GM21515 (cell line): ENCODE measurements at regions not wholly inside any gene's neighbourhood (a gene's known extent, or its start where the extent isn't known, plus 50 kb on each side); places are given as distances from the start of the nearest gene placed in this dataset.
"Not testable (repeated sequence)": the region's sequence is repeated elsewhere in the genome, so short reads cannot be mapped to it uniquely, and the experiment has no call there.

ENCODE experiments used
- ATAC-seq: cut with Tn5 transposase; IDR thresholded peaks from one replicate; pipeline ENCODE4 v1.9.1; 2021; ENCODE audit not compliant: unreplicated experiment

DNA sequence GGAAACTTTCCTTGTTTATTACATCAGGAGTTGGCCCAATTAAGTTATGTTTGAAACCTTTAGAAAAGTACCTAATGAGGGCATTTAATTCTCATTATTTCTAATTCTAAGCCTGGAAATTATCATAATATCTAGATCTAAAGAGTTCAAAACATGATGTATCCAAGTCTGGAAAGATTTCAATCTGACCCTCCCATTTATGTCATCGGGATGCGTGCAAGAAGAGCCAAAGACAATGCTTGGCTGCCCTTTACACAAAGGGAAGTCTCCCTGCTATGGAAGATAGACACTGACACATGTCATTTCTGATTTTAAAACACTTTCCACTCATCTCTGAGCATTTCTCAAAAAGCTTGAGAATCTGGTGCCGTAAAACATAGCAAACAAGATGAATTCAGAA, 222.4 kb downstream of the ANTXR2 start:
- no peak for ATAC-seq

DNA sequence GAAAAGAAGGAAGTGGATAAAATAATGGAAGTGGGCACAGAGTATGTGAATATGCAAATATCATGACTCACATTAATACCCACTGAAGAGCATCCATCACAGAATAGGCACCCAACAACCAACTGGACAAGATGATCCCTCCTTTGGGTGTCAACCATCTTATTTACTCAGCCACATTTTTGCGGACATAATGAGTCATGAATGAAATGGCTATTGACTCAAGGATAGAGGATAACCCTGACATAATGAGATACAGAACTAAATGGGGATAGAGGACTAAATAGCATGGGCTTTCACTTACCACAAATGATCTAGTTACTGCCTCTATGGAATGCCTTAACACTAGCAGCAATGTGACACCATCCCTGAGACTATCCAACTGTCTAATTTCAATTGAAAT, 224.7 kb downstream of the ANTXR2 start:
- ATAC-seq = no peak

DNA sequence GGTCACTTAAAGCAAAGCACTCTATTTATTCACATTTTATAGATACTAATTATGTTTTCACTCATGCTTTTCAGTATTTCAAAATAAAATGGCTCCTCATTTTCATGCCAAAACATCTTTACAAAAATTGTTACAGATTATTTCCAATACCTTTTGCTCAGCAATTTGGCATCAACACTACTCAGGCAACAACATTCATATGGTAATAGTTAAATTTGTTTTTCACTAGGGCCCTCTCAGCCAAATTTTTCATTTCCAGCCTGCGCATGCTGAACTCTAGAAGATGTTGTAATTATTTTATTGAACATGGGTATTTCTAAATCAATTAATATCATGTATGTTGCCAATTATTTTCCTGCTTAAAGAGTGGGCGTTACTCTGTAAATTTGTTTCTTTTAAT, 225.6 kb downstream of the ANTXR2 start:
- ATAC-seq = no peak

DNA sequence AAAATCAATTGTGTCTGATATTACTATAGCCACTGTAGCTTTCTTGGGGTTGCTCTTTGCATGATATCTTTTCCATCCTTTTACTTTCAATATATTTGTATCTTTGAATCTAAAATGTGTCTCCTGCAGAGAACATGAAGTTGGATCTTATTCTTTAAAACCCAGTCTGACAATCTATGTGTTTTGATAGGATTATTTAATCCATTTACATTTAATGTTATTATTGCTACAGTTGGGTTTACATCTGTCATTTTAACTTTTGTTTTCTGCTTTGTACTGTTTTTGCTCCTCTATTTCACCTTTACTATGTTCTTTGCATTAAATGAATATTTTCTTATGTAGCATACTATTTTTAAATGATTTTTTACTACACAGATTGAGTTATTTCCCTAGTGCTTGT, 230.9 kb downstream of the ANTXR2 start:
- no peak for ATAC-seq

DNA sequence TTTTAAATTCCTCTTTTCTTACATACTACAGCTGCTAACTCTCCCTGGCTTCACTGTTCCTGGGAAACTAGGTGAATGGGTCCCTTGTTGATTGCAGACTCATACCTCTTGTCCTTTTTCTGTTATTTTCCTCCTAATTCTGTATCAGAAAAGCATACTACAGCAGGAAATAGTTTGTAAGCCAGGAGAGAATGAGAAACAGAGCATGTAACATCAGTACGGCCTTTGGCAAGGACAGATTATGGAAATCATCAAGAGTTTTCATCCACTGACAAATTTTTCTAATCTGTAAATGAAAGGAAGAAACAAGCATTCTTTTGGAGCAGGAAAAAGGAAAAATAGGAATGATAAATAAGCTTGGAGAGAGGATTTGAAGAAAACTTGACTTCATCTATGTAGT, 239.2 kb downstream of the ANTXR2 start:
- ATAC-seq = no peak

DNA sequence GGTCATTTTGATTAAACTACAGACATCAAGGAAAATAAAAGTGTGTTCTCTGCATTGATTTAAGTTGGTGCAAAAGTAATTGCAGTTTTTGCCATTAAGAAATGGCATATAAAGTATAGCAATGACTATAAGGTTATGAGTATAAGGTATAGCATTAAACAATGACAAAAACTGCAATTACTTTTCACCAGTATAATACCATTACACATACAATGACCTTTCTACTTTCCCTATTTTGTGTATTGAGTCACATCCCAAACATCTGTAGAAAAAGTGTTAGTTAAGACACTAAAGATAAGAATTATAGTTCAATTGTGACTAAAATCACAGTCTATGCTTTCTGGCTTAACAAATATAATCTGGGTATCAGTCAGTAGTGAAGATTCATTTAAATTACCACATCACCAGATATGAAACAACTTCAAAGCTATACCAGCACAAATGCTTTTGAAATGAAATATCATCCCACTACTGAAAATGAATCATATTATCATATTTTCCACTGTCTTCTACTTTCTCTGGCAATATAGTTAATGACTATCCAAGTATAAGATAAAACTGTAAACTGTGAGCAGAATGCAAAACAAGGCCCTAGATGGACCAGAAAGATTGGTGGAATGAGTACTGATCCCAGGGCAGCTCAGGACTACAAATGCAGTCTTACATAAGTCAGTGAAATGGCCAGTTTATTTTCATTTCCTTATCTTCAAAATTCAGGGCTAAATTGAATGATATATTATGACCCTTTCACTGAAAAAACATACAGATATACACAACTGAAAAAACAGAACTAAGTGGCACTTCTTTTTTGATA, 241.1 kb downstream of the ANTXR2 start:
- ATAC-seq = no peak

DNA sequence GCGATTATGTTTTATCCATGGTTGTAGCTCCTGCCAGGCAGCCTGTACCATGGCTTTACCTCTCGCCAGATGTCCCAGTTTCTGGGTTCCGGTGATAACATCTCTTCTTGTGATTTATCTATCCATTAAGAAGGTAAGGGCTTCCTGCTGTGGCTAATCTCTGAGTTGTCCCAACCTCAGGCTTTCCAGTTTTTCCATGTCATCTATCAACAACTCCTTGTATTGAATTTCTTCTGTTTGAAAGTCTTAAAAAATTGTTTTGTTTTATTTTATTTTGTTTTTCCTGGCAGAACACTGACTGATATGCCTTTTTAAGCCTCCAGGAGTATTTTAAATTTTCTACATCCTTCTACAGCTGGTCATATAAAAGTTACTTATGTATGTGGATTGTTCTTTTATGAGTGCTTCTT, 241.9 kb downstream of the ANTXR2 start:
- ATAC-seq = no peak

DNA sequence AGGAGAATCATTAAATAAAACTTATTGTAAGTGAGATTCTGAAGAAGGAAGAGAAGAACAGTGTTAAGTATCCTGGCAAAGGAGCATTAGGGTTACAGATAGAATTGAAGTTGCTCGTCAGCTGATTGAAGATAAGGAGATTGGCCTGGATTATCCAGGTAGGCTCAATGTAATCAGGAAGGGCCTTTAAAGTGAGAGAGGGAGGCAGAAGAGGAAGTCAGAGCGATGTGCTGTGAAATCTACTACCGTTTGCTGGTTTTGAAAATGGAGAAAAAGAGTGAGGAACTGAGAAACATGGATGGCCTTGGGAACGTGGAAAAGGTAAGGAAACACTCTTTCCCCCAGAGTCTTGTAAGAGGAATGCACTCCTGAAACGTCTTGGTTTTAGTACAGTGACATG, 245.7 kb downstream of the ANTXR2 start:
- ATAC-seq = no peak

DNA sequence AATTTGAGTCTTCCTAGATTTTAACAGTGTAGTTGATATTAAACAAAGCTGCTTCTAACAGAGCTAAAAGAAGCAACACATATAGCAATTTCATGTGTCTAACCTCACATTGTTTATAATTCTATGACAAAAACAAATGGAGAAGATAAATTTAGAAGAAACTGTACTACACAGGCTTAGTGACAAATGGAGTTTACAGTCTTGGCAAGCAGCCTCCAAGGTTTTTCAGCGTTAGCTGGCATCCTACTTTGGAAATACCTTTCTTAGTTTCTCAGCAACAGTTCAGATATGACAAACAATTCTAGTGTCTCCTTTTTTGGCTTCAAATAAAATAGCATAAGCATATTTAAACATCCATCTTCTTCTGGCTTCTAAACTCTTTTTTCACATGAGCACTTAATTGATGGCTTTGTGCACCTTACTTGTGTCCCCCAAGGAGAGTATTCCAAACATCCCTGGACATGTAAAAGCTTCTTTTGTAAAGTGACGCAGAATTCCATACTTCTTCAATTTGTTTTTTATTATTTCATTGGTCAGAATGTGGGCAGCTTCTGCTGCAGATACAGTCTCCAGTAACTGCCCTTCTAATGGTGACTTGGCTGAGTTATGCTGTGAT, 249.8 kb downstream of the ANTXR2 start:
- ATAC-seq = no peak

DNA sequence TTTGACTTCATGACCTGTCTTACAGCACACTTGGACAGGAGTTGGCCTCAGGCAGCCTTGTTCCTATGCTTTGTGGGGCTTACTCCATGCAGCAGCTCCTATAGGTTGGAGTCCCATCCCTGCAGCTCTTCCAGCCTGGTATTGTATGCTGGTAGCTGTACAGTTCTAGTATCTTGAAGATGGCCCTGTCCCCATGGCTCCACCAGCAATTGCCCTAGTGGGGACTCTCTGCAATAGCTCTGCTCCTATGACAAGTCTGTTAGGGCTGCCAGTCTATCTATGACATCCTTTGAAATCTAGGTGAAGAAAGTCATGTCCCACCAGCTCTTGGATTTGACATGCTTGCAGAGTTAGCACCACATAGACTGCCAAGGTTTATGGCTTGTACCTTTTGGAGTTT, 252.6 kb downstream of the ANTXR2 start:
- no peak for ATAC-seq

DNA sequence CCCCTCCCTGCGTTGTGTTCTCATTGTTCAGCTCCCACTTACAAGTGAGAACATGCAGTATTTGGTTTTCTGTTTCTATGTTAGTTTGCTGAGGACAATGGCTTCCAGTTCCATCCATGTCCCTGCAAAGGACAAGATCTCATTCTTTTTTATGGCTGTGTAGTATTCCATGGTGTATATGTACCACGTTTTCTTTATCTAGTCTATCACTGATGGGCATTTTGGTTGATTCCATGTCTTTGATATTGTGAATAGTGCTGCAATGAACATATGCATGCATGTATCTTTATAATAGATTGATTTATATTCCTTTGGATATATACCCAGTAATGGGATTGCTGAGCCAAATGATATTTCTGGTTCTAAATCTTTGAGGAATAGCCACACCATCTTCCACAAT, 265.1 kb downstream of the ANTXR2 start:
- not testable (repeated sequence) for ATAC-seq

DNA sequence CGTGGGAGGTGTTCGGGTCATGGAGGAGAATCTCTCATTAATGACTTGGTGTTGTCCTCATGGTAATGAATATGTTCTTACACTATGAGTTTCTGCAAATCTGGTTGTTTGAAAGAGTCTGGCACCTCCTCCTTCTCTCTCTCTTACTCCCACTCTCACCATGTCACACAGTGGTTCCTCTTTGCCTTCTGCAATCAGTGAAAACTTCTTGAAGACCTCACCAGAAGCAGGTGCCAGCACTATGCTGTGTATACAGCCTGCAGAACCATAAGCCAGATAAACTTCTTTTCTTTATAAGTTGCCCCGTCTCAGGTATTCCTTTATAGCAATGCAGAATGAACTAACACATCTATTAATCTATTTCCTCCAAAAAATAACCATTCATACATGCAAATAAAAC, 275.0 kb downstream of the ANTXR2 start:
- no peak for ATAC-seq

DNA sequence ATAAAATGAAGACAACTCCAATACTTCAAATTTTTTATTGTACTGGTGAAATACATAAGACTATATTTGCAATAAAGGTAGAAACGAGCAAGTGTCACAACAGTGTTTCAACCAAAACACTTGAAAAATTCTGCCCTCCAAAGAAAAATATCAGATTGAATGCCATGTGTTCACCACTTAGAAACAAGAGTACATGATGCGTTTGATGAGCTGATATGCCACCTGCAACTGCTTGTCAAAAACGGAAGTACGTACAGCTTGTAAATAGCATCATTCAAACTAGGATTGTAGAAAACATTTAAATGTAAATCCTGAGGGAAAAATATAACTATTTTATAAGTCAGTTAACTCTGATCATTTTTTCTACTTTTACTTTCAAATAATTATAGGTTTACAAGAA, 276.1 kb downstream of the ANTXR2 start:
- ATAC-seq = no peak

DNA sequence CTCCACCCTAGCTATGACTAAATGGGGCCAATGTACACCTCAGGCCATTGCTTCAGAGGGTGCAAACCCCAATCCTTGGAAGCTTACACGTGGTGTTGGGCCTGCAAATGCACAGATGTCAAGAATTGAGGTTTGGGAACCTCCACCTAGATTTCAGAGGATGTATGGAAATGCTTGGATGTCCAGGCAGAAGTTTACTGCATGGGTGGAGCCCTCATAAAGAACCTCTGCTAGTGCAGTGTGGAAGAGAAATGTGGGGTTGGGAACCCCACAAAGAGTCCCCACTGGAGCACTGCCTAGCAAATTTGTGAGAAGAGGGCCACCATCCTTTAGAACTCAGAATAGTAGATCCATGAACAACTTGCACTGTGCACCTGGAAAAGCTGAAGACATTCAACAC, 284.1 kb downstream of the ANTXR2 start:
- ATAC-seq = no peak

DNA sequence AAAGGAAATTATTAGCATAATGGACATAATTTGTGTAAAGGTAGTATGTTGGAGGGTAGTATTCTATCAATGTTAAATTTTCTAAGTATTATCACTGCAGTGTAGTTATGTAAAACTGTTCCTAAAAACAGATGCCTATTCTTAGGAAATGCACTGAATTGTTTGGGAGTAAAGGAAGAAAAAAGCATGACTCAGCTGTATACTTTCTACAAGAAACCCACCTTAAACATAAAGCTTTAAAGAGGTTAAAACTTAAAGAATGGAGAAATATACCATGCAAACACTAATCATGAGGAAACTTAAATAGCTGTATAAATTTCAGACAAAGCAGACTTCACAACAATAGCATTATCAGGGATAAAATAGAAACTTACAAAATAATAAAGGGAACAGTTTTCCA, 292.9 kb downstream of the ANTXR2 start:
- ATAC-seq = no peak

DNA sequence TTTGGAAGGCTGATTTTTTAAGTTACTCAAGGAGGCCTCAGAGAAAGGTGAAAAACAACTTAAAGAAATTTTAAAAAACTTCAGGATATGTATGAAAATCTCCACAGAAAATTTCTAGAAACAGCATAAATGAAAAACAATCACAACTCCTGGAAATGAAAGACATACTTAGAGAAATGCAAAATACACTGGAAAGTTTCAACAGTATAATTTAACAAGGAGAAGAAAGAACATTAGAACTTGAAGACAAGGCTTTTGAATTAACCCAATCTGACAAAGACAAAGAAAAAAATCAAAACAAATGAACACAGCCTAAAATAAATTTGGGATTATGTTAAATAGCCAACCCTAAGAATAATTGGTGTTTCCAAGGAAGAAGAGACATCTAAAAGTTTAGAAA, 300.5 kb downstream of the ANTXR2 start:
- ATAC-seq = no peak

DNA sequence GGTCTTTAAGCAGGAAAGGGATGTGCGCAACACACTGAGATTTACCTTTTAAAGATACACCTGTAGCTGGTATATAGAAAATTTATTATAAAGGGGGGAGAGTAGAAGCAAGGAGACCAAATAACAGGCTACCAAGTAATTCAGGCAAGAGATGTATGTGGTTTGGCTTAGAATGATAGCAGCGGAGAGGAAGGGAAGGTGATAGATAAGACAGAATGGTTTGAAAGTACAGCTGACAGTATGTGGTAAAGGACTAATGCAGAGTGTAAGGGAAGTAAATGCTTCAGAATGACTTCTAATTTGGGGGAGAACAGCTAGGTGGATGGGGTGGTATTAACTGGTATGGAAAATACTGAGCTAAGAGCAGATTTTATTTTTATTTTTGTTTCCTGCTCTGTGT, 308.9 kb downstream of the ANTXR2 start:
- ATAC-seq = no peak

DNA sequence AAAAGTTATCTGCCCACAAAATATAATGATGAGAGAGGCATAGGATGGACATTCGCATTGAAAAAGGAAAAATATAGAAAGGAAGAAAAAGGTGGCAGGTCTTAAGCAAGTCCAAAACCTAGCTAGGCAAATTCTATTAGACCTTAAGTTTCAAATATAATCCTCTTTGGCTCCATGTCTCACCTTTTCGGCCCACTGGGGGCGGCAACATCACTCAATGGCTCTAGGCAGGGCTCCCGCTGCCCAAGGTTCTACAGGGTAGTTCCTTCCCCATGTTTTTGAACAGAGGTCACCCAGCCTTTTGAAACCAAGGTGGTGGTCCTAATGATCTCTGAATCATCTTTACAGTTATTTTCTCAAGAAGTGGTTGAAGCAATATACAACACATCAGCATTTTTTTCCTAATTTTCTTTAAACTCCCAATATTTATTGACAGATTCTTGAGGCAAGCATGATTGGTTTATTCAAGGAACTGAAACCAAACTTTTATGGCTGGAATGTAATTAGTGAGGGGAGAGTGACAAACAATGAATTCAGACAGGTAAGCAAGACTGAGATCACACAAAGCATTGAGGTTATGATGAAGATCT, 309.4 kb downstream of the ANTXR2 start:
- ATAC-seq = no peak

DNA sequence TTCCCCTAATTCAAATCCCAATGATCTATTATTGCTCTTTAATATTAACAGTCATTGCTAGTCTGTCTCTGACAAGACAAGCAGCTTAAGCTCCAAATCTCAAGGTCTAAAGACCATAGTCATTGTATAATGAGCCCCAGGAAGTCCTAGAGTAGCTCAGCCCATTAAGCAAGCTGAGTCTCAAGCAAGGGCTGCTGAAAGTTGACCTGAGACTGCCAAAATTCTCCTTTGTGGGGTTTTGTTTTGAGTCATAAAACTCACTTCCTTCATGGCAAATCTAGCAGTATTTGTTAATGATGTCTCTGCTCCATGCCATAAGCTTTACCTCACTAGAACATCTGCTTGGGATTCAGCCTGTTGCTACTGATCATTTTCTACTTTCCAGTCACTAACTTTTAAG, 313.2 kb downstream of the ANTXR2 start:
- ATAC-seq = no peak

DNA sequence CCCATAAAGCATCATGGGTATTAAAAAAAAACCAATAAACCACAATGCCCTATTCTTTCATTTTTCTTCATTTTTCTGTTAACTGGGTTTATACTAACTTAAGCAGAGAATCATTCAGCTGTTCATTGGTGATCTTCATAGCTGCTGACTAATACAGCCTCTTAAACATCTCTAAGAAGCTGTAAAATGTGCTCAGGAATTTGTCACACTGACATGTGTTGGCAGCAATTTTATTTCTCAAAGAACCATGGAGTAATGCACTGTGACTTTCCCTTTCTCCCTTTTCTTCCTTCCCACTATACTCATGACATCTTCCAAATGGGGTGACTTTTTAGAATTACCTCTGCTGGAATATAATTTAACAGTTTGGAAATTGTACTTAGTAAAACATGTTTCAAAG, 315.4 kb downstream of the ANTXR2 start:
- no peak for ATAC-seq

DNA sequence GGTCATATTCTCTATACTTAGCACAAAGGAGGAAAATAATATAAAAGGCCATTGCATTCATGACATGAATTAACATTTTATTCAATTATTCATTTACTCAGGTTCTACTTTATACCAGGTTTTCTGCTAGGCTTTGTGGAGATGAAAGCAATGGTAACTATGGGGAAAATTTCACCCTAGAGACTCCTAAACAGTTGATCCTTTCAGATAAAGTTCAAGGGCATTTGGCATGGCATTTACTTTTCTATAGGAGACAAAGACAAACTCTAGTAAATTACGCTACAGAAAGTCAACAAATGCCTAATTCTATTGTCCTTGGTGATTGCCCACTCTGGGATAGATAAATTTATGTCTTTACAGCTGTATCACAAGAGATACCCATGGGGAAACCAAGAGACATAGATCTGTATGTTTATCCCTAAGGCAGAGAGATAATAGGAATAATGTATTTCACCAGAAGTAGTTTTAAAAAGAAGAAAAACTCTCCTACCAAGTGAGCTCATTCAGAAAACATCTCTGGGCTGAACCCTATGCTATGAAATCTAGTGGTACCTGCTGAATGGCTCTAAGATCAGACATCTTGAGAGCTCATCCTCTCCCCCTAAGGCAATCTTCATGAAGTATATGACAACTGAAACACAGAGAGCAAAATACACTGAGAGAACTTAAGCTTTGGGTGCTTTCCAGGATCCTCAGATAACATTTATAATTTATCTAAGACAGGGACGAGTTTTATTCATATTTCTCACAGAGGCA, 316.7 kb downstream of the ANTXR2 start:
- no peak for ATAC-seq

DNA sequence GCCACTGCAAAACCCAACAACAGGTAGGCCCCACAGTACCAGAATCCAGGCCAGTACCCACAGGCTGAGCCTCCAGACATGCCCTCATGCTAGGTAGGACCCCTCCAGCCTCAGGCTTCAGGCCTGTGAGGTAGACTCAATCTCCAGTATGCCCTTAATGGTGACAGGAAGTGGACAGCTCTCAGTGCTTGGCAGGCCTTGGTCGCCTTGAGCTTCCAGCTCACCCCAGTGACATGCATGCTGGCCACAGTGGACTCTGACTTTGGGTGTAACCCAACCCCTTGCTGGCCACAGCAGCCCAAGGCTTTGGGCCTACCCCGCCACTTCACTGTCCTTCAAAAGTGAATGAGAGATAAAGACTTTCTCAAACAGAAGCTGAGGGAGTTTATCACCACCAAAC, 324.2 kb downstream of the ANTXR2 start:
- no peak for ATAC-seq
